ENCODE measurements at regions not wholly inside any gene's neighbourhood (a gene's known extent, or its start where the extent isn't known, plus 50 kb on each side); places are given as distances from the start of the nearest gene placed in this dataset.
"Not testable (repeated sequence)": the region's sequence is repeated elsewhere in the genome, so short reads cannot be mapped to it uniquely, and the experiment has no call there.

DNA sequence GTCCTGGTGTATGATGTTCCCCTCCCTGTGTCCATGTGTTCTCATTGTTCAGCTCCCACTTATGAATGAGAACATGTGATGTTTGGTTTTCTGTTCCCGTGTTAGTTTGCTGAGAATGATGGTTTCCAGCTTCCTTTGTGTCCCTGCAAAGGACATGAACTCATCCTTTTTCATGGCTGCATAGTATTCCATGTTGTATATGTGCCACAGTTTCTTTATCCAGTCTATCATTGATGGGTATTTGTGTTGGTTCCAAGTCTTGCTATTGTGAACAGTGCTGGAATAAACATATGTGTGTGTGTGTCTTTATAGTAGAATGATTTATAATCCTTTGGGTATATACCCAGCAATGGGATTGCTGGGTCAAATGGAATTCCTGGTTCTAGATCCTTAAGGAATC, 1427.3 kb upstream of the SLC10A2 start:
- TF ChIP-seq, protein P1, sequence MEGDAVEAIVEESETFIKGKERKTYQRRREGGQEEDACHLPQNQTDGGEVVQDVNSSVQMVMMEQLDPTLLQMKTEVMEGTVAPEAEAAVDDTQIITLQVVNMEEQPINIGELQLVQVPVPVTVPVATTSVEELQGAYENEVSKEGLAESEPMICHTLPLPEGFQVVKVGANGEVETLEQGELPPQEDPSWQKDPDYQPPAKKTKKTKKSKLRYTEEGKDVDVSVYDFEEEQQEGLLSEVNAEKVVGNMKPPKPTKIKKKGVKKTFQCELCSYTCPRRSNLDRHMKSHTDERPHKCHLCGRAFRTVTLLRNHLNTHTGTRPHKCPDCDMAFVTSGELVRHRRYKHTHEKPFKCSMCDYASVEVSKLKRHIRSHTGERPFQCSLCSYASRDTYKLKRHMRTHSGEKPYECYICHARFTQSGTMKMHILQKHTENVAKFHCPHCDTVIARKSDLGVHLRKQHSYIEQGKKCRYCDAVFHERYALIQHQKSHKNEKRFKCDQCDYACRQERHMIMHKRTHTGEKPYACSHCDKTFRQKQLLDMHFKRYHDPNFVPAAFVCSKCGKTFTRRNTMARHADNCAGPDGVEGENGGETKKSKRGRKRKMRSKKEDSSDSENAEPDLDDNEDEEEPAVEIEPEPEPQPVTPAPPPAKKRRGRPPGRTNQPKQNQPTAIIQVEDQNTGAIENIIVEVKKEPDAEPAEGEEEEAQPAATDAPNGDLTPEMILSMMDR (IDR thresholded peaks at IDR 0.05; ENCODE audit: low read length) = not testable (repeated sequence)
- not testable (repeated sequence) for TF ChIP-seq EZH2 (IDR thresholded peaks at IDR 0.05; ENCODE audit: borderline replicate concordance, low read length)
